GM12891 (cell line): ENCODE measurements at regions not wholly inside any gene's neighbourhood (a gene's known extent, or its start where the extent isn't known, plus 50 kb on each side); places are given as distances from the start of the nearest gene placed in this dataset.

Experiments
- PAX5 ChIP-seq: IDR thresholded peaks from 2 replicates; pipeline ENCODE4 v1.6.1; 2011; ENCODE audit warnings: low read length, moderate library complexity, mild to moderate bottlenecking; ENCODE audit not compliant: insufficient read depth, severe bottlenecking
- POLR2A ChIP-seq: IDR thresholded peaks from 2 replicates; pipeline ENCODE4 v1.6.1; 2011; ENCODE audit warnings: low read depth, low read length, control low read depth
- POLR2AphosphoS5 ChIP-seq: IDR thresholded peaks from 2 replicates; pipeline ENCODE4 v1.6.1; 2011; ENCODE audit warnings: low read depth, low read length, control low read depth
- SPI1 ChIP-seq: IDR thresholded peaks from 2 replicates; pipeline ENCODE4 v1.6.1; 2011; ENCODE audit warnings: low read depth, low read length, control low read depth
- TAF1 ChIP-seq: IDR thresholded peaks from 2 replicates; pipeline ENCODE4 v1.6.1; 2011; ENCODE audit warnings: low read depth, low read length, control low read depth

GRCh38 chr4:177557416-177557815 is 115.2 kb upstream of the AGA start:
- no peak for TF ChIP-seq TAF1
- no peak for TF ChIP-seq POLR2A
- no peak for TF ChIP-seq POLR2AphosphoS5
- no peak for TF ChIP-seq PAX5
- TF ChIP-seq SPI1 = no peak
